WTC11 (cell line): ENCODE measurements at regions not wholly inside any gene's neighbourhood (a gene's known extent, or its start where the extent isn't known, plus 50 kb on each side); places are given as distances from the start of the nearest gene placed in this dataset.

Experiments used
- ATAC-seq: fragments of 200-7000 bp; cut with Tn5 transposase; 2 replicates; pipeline ENCODE4 v1.10.0; 2021; ENCODE audit warnings: mild to moderate bottlenecking, moderate library complexity
- CTCF ChIA-PET: fragments of 300-600 bp; sonication (Branson Sonifier 250); formaldehyde crosslinking; loops from one replicate; lab custom pipeline; 2021; ENCODE audit warnings: antibody characterized with exemption; lab: Charles Lee
- POLR2A ChIA-PET: fragments of 350-600 bp; sonication (Branson Sonifier 250); formaldehyde crosslinking; loops from one replicate; lab custom pipeline; 2021; ENCODE audit warnings: antibody characterized with exemption; lab: Charles Lee
- DNase-seq: peaks from one replicate; pipeline ENCODE4 v3.0.0; 2021; ENCODE audit warnings: low spot score
- H3K27ac Mint-ChIP-seq: 2 replicates; pipeline ENCODE4 v1.8.0; 2021; ENCODE audit warnings: mixed read lengths
- H3K27me3 Mint-ChIP-seq: 2 replicates; pipeline ENCODE4 v1.8.0; 2021; ENCODE audit warnings: low read depth, mild to moderate bottlenecking, moderate library complexity, mixed read lengths
- H3K36me3 Mint-ChIP-seq: 2 replicates; pipeline ENCODE4 v1.8.0; 2021; ENCODE audit warnings: mixed read lengths
- H3K4me1 Mint-ChIP-seq: 2 replicates; pipeline ENCODE4 v1.8.0; 2022; ENCODE audit warnings: mixed read lengths
- H3K4me3 Mint-ChIP-seq: 2 replicates; pipeline ENCODE4 v1.8.0; 2021; ENCODE audit warnings: mild to moderate bottlenecking, moderate library complexity, mixed read lengths
- H3K9me3 Mint-ChIP-seq: 2 replicates; pipeline ENCODE4 v1.8.0; 2021; ENCODE audit warnings: mixed read lengths
- AR ChIP-seq: fragments of 250-450 bp; sonication (Bioruptor Pico); IDR thresholded peaks from 2 replicates; pipeline ENCODE4 v1.9.0; 2021; ENCODE audit warnings: mild to moderate bottlenecking
- ATF1 ChIP-seq: sonication (generic); formaldehyde crosslinking; IDR thresholded peaks from 2 replicates; pipeline ENCODE4 v1.8.1; 2023; ENCODE audit warnings: mild to moderate bottlenecking, moderate library complexity, missing genetic modification reagents
- ATF3 ChIP-seq: sonication (generic); formaldehyde crosslinking; conservative IDR thresholded peaks from 2 replicates; pipeline ENCODE4 v1.8.1; 2022; ENCODE audit warnings: mild to moderate bottlenecking, missing genetic modification reagents
- CREB1 ChIP-seq: sonication (generic); formaldehyde crosslinking; IDR thresholded peaks from 2 replicates; pipeline ENCODE4 v1.8.0; 2023; ENCODE audit warnings: mild to moderate bottlenecking, missing genetic modification reagents
- ELF4 ChIP-seq: sonication (generic); formaldehyde crosslinking; IDR thresholded peaks from 2 replicates; pipeline ENCODE4 v1.8.1; 2022; ENCODE audit warnings: low read depth, mild to moderate bottlenecking, moderate library complexity, missing genetic modification reagents
- ESRRA ChIP-seq: sonication (generic); formaldehyde crosslinking; IDR thresholded peaks from 2 replicates; pipeline ENCODE4 v1.8.1; 2022; ENCODE audit warnings: mild to moderate bottlenecking, missing genetic modification reagents, borderline replicate concordance
- FOXK1 ChIP-seq: sonication (generic); formaldehyde crosslinking; IDR thresholded peaks from 2 replicates; pipeline ENCODE4 v1.8.0; 2022; ENCODE audit warnings: mild to moderate bottlenecking, moderate library complexity, missing genetic modification reagents
- FOXP4 ChIP-seq: sonication (generic); formaldehyde crosslinking; IDR thresholded peaks from 2 replicates; pipeline ENCODE4 v1.8.0; 2022; ENCODE audit warnings: mild to moderate bottlenecking, missing genetic modification reagents
- MYBL2 ChIP-seq: sonication (generic); formaldehyde crosslinking; IDR thresholded peaks from 2 replicates; pipeline ENCODE4 v1.8.1; 2023; ENCODE audit warnings: mild to moderate bottlenecking, moderate library complexity, missing genetic modification reagents
- NFYB ChIP-seq: sonication (generic); formaldehyde crosslinking; conservative IDR thresholded peaks from 2 replicates; pipeline ENCODE4 v1.8.0; 2022; ENCODE audit warnings: low read depth, missing genetic modification reagents
- NR2C2 ChIP-seq: sonication (generic); formaldehyde crosslinking; IDR thresholded peaks from 2 replicates; pipeline ENCODE4 v1.8.0; 2022; ENCODE audit warnings: mild to moderate bottlenecking, missing genetic modification reagents
- TP53 ChIP-seq: sonication (generic); formaldehyde crosslinking; IDR thresholded peaks from 2 replicates; pipeline ENCODE4 v1.8.1; 2023; ENCODE audit warnings: mild to moderate bottlenecking, missing genetic modification reagents
- ZBTB21 ChIP-seq: sonication (generic); formaldehyde crosslinking; IDR thresholded peaks from 2 replicates; pipeline ENCODE4 v1.8.1; 2023; ENCODE audit warnings: mild to moderate bottlenecking, missing genetic modification reagents, borderline replicate concordance
- ZNF121 ChIP-seq: sonication (generic); formaldehyde crosslinking; IDR thresholded peaks from 2 replicates; pipeline ENCODE4 v1.8.0; 2023; ENCODE audit warnings: missing genetic modification reagents
- ZNF396 ChIP-seq: fragments of 250-450 bp; sonication (Bioruptor Pico); IDR thresholded peaks from 2 replicates; pipeline ENCODE4 v1.8.0; 2021; ENCODE audit warnings: mild to moderate bottlenecking, moderate library complexity, borderline replicate concordance
- ZNF416 ChIP-seq: fragments of 250-450 bp; sonication (Bioruptor Pico); IDR thresholded peaks from 2 replicates; pipeline ENCODE4 v1.9.0; 2021; ENCODE audit warnings: mild to moderate bottlenecking, inconsistent platforms
- ZNF423 ChIP-seq: fragments of 250-450 bp; sonication (Bioruptor Pico); IDR thresholded peaks from 2 replicates; pipeline ENCODE4 v2.1.2; 2022; ENCODE audit warnings: mild to moderate bottlenecking, moderate library complexity
- ZNF671 ChIP-seq: fragments of 250-450 bp; sonication (Bioruptor Pico); IDR thresholded peaks from 2 replicates; pipeline ENCODE4 v1.8.0; 2021; ENCODE audit warnings: mild to moderate bottlenecking

DNA sequence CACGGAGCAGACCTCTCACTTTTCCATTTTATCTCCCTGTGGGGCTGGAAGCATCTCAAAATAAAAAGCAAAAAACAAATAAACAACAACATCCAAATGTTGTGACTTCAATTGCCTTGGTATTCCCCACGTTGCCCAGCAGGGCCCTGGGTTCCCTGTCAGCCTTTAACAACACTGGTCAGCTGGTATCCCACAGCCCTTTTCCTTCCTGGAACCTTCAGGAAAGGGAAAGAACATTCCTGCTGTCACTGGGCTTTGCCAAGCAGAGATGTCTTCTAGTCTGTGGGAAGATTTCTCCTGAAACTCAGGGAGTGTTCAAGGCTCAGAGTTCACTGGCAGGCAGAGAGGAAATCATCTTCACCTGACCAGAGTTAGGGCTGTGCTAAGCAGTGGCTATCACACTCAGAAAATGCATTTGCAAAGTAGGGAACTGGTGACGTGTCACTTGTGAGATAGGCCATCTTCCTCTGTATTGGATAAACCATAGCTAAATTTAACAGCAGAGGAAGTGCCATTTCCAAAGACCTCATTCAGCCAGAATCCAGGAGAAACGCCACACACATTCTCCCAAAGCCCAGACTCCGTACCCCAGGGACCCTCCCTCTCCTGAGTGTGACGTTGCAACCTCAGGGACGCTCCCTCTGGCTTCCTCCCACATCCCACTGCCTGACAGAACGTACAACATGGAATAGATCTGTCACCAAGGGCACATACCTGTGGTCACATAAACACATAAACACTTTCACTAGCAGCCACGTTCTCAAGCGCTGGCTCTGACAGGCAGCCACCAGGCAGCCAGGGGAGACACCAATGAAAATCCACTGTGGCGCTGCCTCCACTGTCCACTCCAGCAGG, 274.0 kb upstream of the DAPK1 start:
- no peaks in the 10 kb centered on the region for H3K27me3 Mint-ChIP-seq
- H3K4me3 Mint-ChIP-seq = no peak overlapping the region
- ATAC-seq (no peak), DNase-seq (no peak)
- TF ChIP-seq ZNF671 (CRISPR knock-in tag) (no peak), ELF4 (CRISPR knock-in tag) (no peak), TP53 (CRISPR knock-in tag) (no peak), FOXP4 (CRISPR knock-in tag) (no peak), NR2C2 (CRISPR knock-in tag) (no peak)
- H3K36me3 Mint-ChIP-seq = no peaks in the 10 kb centered on the region
- ChIA-PET POLR2A (no interaction called here), CTCF (no interaction called here)
- H3K9me3 Mint-ChIP-seq = no peaks in the 10 kb centered on the region
- no peak overlapping the region for H3K27ac Mint-ChIP-seq
- H3K4me1 Mint-ChIP-seq = no peaks in the 10 kb centered on the region

DNA sequence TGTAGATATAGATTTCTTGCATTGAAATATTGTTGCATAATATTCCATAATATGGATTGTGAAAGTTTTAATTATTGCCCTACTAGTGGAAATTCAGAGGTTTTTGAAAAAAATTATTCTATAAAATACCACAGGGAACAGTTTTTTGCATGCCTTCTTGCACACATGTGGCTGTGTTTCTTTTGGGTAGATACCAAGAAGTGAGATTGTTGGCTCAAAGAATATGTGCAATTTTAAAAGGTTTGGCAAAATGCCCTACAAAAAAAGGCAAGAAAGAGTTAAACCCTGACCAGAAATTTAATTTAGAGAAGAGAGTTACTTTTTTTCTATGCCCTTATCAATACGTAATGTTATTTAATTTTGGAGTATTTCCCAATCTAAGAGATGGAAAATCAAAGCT, 270.8 kb upstream of the DAPK1 start:
- ATAC-seq = no peak
- Mint-ChIP-seq H3K27ac (no peak overlapping the region), H3K4me3 (no peak overlapping the region), H3K27me3 (no peaks in the 10 kb centered on the region), H3K36me3 (0 out of 2 replicates have a peak, but pooled peaks cover 2% of the 10 kb centered on the region), H3K9me3 (peaks cover 7% of the 10 kb centered on the region), H3K4me1 (no peaks in the 10 kb centered on the region)
- ChIA-PET POLR2A (no interaction called here), CTCF (interaction anchor here (0.6 kb wide), 1 partner anchor 120 kb away, joined by 4 read pairs; no protein-coding TSS in a partner anchor)
- no peak for TF ChIP-seq ZNF416 (CRISPR knock-in tag)
- TF ChIP-seq ZBTB21 (CRISPR knock-in tag) = no peak
- TF ChIP-seq ATF3 (CRISPR knock-in tag) = no peak
- TF ChIP-seq, all 79 proteins: peak for 0
- DNase-seq = no peak

GRCh38 chr9:87227456-87227855, 270.2 kb upstream of the DAPK1 start:
- ATAC-seq (no peak), DNase-seq (no peak)
- Mint-ChIP-seq H3K4me1 (no peaks in the 10 kb centered on the region), H3K9me3 (peaks cover 12% of the 10 kb centered on the region), H3K27ac (no peak overlapping the region), H3K27me3 (no peaks in the 10 kb centered on the region), H3K36me3 (0 out of 2 replicates have a peak, but pooled peaks cover 2% of the 10 kb centered on the region), H3K4me3 (no peak overlapping the region)
- TF ChIP-seq CREB1 (CRISPR knock-in tag) (no peak), FOXK1 (CRISPR knock-in tag) (no peak), AR (CRISPR knock-in tag) (no peak), ZNF396 (CRISPR knock-in tag) (no peak), ESRRA (CRISPR knock-in tag) (no peak), ZNF121 (CRISPR knock-in tag) (no peak), NFYB (no peak), ZNF423 (no peak), MYBL2 (CRISPR knock-in tag) (no peak), ATF1 (no peak)
- ChIA-PET CTCF (interaction anchor here (0.6 kb wide), 1 partner anchor 121 kb away, joined by 4 read pairs; no protein-coding TSS in a partner anchor), POLR2A (no interaction called here)
